Neutrophil (primary cell): ENCODE measurements at regions not wholly inside any gene's neighbourhood (a gene's known extent, or its start where the extent isn't known, plus 50 kb on each side); places are given as distances from the start of the nearest gene placed in this dataset.

Experiments
- H3K27ac ChIP-seq: fragments of 200-600 bp; sonication (generic); 2 replicates; pipeline ENCODE4 v1.5.1; 2016; ENCODE audit warnings: mild to moderate bottlenecking, moderate library complexity
- H3K27me3 ChIP-seq: fragments of 200-600 bp; sonication (generic); 2 replicates; pipeline ENCODE4 v1.6.0; 2016; ENCODE audit warnings: mild to moderate bottlenecking
- H3K36me3 ChIP-seq: fragments of 200-600 bp; sonication (generic); 2 replicates; pipeline ENCODE4 v1.5.1; 2017
- H3K4me1 ChIP-seq, 2 experiments: fragments of 200-600 bp in 1 of 2; sonication (generic) in 1 of 2; 1 replicate in 1 of 2; 2 replicates in 1 of 2; pipeline versions ENCODE4 v1.5.1 to v1.6.1; 2013 to 2016; ENCODE audit warnings: low read depth in 1 of 2, low read length in 1 of 2, mild to moderate bottlenecking in 1 of 2, moderate library complexity in 1 of 2; ENCODE audit not compliant: control insufficient read depth in 1 of 2, insufficient read depth in 1 of 2
- H3K4me3 ChIP-seq, 2 experiments: fragments of 200-600 bp in 1 of 2; sonication (generic) in 1 of 2; 1 replicate in 1 of 2; 2 replicates in 1 of 2; pipeline ENCODE4 v1.5.1; 2013 to 2016; ENCODE audit warnings: low read depth in 1 of 2, low read length in 1 of 2, mild to moderate bottlenecking in 1 of 2, moderate library complexity in 1 of 2
- H3K9me3 ChIP-seq: fragments of 200-600 bp; sonication (generic); 2 replicates; pipeline ENCODE4 v1.5.1; 2016
- TF ChIP-seq, protein P1 (sequence below): fragments of 200-600 bp; sonication (generic); IDR thresholded peaks from 2 replicates; pipeline ENCODE4 v1.5.1; 2016; ENCODE audit warnings: antibody characterized with exemption

DNA sequence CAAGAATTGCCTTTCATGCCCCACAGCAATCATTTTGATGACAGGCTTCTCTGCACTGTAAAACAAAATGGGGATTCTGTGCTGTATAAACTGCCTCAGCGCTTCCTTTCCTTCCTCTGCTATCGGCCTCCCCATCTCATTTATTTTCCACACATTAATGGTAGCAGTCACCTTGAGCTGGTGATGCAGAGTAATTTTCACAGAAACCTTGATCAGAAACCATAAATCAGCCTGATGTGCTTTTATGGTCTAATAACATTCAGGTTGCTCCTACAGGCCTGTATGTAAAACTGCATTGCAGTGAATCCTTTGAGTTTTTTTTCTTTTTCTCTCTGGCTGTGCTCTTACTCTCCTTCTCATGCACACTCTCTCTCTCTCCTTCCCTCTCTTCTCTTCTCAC lies 578.4 kb upstream of the STXBP6 start:
- H3K27ac ChIP-seq = no peak overlapping the region
- TF ChIP-seq, protein P1, sequence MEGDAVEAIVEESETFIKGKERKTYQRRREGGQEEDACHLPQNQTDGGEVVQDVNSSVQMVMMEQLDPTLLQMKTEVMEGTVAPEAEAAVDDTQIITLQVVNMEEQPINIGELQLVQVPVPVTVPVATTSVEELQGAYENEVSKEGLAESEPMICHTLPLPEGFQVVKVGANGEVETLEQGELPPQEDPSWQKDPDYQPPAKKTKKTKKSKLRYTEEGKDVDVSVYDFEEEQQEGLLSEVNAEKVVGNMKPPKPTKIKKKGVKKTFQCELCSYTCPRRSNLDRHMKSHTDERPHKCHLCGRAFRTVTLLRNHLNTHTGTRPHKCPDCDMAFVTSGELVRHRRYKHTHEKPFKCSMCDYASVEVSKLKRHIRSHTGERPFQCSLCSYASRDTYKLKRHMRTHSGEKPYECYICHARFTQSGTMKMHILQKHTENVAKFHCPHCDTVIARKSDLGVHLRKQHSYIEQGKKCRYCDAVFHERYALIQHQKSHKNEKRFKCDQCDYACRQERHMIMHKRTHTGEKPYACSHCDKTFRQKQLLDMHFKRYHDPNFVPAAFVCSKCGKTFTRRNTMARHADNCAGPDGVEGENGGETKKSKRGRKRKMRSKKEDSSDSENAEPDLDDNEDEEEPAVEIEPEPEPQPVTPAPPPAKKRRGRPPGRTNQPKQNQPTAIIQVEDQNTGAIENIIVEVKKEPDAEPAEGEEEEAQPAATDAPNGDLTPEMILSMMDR = no peak
- H3K27me3 ChIP-seq = no peaks in the 10 kb centered on the region
- no peaks in the 10 kb centered on the region for H3K9me3 ChIP-seq
- no peaks in the 10 kb centered on the region for H3K36me3 ChIP-seq
- no peaks in the 10 kb centered on the region for H3K4me1 ChIP-seq
- H3K4me3 ChIP-seq = no peak overlapping the region

DNA sequence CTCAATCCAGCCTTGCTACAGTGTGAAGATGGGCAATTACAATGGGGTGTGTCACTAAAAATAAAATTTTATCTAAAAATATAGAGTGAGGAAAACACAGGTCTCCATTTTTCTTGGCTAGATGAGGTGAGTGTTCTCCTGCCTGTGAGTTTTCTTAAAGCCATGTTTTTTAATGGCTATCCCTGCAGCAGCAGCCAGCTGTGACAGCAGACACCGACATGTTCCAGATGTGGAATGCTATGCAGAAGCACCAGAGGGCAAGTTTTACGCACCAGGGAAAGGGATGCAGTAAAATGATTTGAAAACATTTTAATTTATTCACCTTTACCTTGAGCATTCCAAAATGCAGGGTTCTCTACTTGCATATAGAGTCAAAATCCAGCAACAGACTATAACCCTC lies 577.0 kb upstream of the STXBP6 start:
- Histone ChIP-seq H3K36me3 (no peaks in the 10 kb centered on the region), H3K9me3 (no peaks in the 10 kb centered on the region), H3K4me3 (no peak overlapping the region), H3K27ac (no peak overlapping the region), H3K27me3 (no peaks in the 10 kb centered on the region), H3K4me1 (no peaks in the 10 kb centered on the region)
- TF ChIP-seq, protein P1 = no peak

DNA sequence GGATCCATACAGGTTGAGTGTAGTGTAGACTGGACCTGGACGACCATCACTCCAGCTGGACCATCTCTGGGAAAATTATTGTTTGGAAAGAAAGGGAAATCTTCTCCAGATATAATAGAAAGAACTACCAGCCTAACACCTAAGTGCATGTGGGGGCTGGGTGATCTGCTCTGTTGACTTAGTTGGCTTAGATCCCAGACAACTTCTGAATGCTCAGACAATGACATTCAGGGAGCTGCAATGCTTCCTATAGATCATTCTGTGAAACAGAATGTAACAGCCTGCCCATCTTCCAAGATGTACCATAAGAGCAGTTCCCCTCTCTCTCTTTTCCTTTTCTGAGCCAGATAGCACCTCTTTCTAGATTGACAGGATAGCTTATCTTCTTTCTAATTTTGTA lies 572.8 kb upstream of the STXBP6 start:
- H3K4me3 ChIP-seq = no peak overlapping the region
- no peaks in the 10 kb centered on the region for H3K9me3 ChIP-seq
- TF ChIP-seq, protein P1 = no peak
- no peak overlapping the region for H3K27ac ChIP-seq
- H3K4me1 ChIP-seq = no peaks in the 10 kb centered on the region
- H3K36me3 ChIP-seq = no peaks in the 10 kb centered on the region
- no peaks in the 10 kb centered on the region for H3K27me3 ChIP-seq

DNA sequence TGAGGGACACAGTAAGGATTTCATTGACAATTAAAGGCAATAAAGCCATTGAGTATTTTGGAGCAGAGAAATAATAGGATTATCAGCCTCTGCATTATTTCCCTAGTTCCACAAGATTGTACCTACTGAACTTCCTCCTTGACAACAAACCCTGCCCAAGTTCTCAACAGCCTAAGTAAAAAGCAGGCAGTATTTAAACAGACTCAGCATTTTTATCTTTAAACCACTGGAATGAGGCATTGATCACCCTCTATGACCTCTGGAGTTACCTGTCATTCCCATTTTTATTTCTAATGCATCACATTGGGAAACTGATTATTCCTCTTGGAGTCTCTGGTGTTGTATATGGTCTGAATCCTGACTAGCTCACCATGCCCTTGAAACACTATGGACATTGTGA lies 570.6 kb upstream of the STXBP6 start:
- H3K27ac ChIP-seq = no peak overlapping the region
- peaks cover 4% of the 10 kb centered on the region for H3K9me3 ChIP-seq
- H3K4me3 ChIP-seq = no peak overlapping the region
- H3K4me1 ChIP-seq = no peaks in the 10 kb centered on the region
- H3K36me3 ChIP-seq = no peaks in the 10 kb centered on the region
- no peaks in the 10 kb centered on the region for H3K27me3 ChIP-seq
- TF ChIP-seq, protein P1 = no peak

DNA sequence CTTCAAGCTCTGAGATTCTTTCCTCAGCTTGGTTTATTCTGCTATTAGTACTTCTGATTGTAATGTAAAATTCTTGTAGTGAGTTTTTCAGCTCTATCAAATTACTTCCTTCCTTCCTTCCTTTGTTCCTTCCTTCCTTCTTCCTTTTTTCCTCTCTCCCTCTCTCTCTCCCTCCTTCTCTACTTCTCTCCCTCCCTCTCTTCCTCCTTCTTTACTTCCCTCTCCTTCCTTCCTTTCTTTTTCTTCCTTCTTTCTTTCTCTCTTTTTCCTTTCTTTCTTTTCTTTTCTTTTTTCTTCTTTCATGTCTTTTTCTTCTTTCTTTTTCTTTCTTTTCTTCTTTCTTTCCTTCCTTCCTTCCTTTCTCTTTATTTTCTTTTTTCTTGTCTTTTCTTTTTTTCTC lies 565.2 kb upstream of the STXBP6 start:
- Histone ChIP-seq H3K9me3 (peaks cover 4% of the 10 kb centered on the region), H3K4me3 (no peak overlapping the region)

More for the DNA sequence above, 565.2 kb upstream of the STXBP6 start:
- no peaks in the 10 kb centered on the region for H3K36me3 ChIP-seq
- TF ChIP-seq, protein P1 = no peak
- H3K27me3 ChIP-seq = no peaks in the 10 kb centered on the region
- no peak overlapping the region for H3K27ac ChIP-seq
- H3K4me1 ChIP-seq = no peaks in the 10 kb centered on the region
